Brain pericyte (primary cell): ENCODE measurements at regions not wholly inside any gene's neighbourhood (a gene's known extent, or its start where the extent isn't known, plus 50 kb on each side); places are given as distances from the start of the nearest gene placed in this dataset.
"Not testable (repeated sequence)": the region's sequence is repeated elsewhere in the genome, so short reads cannot be mapped to it uniquely, and the experiment has no call there.

Experiments used
- DNase-seq: peaks from one replicate; pipeline ENCODE4 v3.0.0-alpha.2; 2012; ENCODE audit warnings: low read depth, low spot score

GRCh38 chr6:72533606-72534005 lies 88.3 kb upstream of the KCNQ5 start:
- DNase-seq: no peak

DNA sequence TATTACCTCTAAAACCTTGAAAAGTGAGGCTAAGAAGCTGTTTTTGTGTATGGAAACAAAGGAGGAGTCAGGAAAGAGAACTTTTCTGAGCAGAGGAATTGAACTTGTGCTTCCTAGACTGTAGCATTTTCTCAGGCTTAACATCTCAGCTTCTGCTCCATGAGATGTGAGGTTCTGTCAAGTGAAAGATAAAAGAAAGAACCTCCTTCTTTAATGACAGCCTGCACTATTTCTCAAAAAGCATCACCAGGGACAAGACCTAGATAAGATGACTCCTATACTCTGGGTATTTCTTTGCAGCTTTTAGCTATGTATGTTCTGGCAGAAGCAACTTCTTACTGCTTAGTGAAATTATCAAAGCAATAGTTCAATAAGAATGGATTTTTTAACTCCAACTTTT lies 87.6 kb upstream of the KCNQ5 start:
- no peak for DNase-seq

GRCh38 chr6:72535124-72535523 lies 86.7 kb upstream of the KCNQ5 start:
- DNase-seq: no peak

DNA sequence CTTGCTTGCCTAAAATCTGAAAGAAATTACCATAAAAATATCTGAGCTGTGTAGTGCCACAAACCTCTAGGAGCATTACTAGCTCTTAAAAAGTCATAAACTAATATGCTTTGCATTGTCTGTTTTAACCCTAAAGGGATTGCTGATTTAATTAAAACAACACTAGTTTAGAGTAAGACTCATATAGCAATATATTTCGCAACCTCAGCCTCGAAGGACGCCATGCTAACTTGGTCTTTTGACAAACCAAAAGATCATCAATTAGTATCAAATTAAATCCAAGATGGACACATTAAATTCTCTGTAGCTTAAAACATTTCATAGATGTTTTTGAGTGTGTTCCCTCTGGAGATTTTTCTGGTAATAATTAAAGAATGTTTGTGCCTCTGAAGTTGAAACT lies 74.8 kb upstream of the KCNQ5 start:
- DNase-seq: no peak

DNA sequence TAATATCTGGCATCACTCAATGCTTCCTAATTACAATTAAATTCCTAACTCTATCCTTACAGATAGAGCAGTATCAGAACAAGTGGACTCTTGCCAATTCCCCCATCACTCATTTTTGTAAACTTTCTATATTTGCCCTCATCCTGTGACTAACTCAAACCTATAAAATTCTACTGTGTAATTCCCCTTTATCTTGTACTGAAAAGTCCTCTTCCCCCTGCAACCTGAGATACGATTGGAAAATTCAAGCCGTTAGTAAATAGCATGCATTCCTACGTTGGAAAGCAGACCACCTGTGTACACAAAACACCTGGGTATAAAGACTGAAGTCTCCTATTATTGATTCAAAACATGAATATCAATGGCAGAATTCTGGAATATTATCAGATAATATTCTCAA lies 70.4 kb upstream of the KCNQ5 start:
- DNase-seq: no peak

DNA sequence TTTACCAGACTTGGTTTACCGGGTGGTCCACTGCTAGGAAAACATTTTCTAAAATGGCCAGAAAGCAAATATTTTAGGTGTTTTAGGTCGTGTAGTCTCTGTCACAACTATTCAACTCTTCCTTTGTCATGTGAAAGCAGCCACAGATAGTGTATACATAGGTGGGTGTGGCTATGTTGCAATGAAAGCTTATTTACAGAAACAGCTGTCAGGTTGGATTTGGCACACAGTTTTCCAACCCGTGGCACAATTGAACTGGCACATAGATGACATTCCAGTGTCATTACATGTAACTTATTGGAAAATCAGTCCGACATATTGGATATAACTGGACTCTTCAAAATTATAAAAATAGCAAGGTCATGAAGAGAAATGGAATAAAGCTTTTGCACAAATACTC lies 68.9 kb upstream of the KCNQ5 start:
- DNase-seq: no peak

- no peak for DNase-seq
These were observed 68.0 kb upstream of the KCNQ5 start for GRCh38 chr6:72553531-72554511.

GRCh38 chr6:72554761-72555221 lies 67.1 kb upstream of the KCNQ5 start:
- no peak for DNase-seq

DNA sequence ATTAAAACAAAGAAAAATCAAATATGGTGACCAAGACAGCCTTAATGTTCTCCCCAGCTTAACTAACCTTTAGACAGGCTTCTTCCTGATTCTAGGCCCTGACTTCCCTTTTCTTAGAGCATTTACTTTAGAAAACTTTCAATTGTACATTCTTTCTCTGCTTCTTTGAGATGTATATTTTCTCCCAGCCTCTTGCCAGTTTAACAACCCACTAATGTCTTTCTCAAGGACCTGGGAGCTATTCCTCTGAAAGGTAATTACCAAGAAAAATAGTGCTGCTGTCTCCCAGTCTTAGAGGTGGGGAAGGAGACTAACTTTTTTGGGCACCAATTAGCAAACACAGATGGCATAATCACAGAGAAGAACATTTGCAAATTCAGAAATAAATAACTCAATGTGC lies 62.8 kb upstream of the KCNQ5 start:
- no peak for DNase-seq

GRCh38 chr6:72559555-72559954 lies 62.3 kb upstream of the KCNQ5 start:
- no peak for DNase-seq

DNA sequence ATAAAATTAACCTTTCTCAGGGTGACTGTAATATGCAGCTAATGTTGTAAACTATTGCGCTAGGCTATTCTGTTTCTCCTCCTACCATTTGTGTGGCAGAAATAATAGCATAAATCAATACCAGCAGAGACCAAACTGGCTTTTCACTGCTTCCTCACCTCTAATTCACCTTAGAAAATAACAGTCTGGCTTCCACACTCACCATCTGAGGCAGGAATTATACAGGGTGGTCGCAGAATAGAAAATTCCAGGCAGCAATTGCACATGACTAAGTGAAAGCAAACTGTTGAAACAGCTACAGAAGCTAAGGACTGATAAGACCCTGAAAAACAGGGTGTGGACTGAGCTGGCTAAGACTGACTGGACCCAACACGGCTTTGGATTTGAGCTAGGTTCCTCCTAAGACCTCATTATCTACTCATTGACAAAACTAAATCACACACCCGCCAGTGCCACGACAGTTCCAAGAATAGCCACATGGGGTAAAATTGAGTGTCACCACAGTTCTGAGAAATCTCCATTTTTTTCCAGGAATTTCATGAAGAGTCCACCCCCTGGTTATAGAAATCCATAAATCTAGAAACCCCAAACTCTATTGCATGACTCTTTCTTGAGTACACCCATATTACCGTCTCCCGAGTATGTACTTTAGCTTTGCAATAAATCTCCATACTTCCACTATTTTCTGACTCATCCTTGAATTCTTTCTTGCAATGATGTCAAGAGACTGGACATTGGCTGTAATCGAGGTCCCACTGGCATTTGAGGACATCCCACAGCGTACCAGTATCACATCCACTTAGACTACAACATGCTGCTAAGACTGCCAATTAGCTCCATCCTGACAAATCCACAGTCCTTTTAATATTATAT lies 60.9 kb upstream of the KCNQ5 start:
- no peak for DNase-seq

GRCh38 chr6:72561629-72562028 lies 60.2 kb upstream of the KCNQ5 start:
- DNase-seq: no peak

DNA sequence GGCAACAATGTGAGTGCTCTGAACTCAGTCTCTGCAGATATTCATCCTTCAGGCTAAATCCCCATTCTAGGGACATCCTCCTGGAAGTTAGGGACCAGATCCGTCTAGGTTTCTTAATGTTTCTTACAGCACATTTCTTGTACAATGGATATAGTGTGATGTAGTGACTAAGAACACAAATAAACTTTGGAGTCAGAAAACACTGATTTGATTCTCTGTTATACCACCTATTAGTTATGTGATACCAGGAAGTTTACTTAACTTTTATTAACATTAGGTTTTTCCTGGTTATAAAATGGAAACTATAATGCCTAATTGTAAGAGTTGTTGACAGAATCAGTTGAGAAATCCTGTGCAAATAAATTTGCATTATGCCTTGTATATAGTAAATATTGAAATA lies 57.6 kb upstream of the KCNQ5 start:
- DNase-seq: no peak

- DNase-seq: not testable (repeated sequence)
These were observed 49.9 kb upstream of the KCNQ5 start for GRCh38 chr6:72571993-72572392.
